Transverse colon (tissue), 3 donors: ENCODE measurements at regions not wholly inside any gene's neighbourhood (a gene's known extent, or its start where the extent isn't known, plus 50 kb on each side); places are given as distances from the start of the nearest gene placed in this dataset.

Experiments used
- CTCF ChIP-seq, 5 experiments: fragments of 200-600 bp in 3 of 5; fragments of 450-650 bp in 2 of 5; sonication (generic) in 3 of 5; IDR thresholded peaks; 1 replicate in 2 of 5; 2 replicates in 3 of 5; pipeline ENCODE4 v1.5.1; 2016 to 2017; ENCODE audit warnings: antibody characterized with exemption in 5 of 5, inconsistent platforms in 3 of 5, mild to moderate bottlenecking in 2 of 5, moderate library complexity in 1 of 5
- POLR2A ChIP-seq: fragments of 450-650 bp; IDR thresholded peaks from one replicate; pipeline ENCODE4 v1.6.1; 2016; ENCODE audit warnings: antibody characterized with exemption, mild to moderate bottlenecking, moderate library complexity

GRCh38 chr10:42969909-42970308, 107.0 kb upstream of the RET start:
- TF ChIP-seq CTCF (IDR thresholded peaks at IDR 0.05) = no peak
- TF ChIP-seq POLR2A = no peak
